ENCODE measurements at regions not wholly inside any gene's neighbourhood (a gene's known extent, or its start where the extent isn't known, plus 50 kb on each side); places are given as distances from the start of the nearest gene placed in this dataset.

- DNase-seq = no peak
Observed at GRCh38 chr10:42952931-42953683, 123.8 kb upstream of the RET start.

GRCh38 chr10:42953684-42954674 is 122.9 kb upstream of the RET start:
- no peak for DNase-seq

GRCh38 chr10:42954766-42955492 is 121.9 kb upstream of the RET start:
- DNase-seq = no peak

GRCh38 chr10:42955493-42955889 is 121.4 kb upstream of the RET start:
- no peak for DNase-seq

- DNase-seq = no peak
Observed at GRCh38 chr10:42956045-42956444, 120.8 kb upstream of the RET start.

GRCh38 chr10:42958142-42958868 is 118.6 kb upstream of the RET start:
- no peak for DNase-seq

- DNase-seq = no peak
Observed at GRCh38 chr10:42959833-42960232, 117.0 kb upstream of the RET start.

- no peak for DNase-seq
Observed at GRCh38 chr10:42960491-42960990, 116.3 kb upstream of the RET start.

GRCh38 chr10:42960991-42961795 is 115.7 kb upstream of the RET start:
- peak; percentile 41 for DNase-seq

- no peak for DNase-seq
Observed at GRCh38 chr10:42961796-42962109, 115.1 kb upstream of the RET start.

- peak; percentile 63 for DNase-seq
Observed at GRCh38 chr10:42962110-42962901, 114.6 kb upstream of the RET start.

- no peak for DNase-seq
Observed at GRCh38 chr10:42962902-42963231, 114.0 kb upstream of the RET start.

GRCh38 chr10:42963312-42963711 is 113.6 kb upstream of the RET start:
- no peak for DNase-seq

GRCh38 chr10:42969147-42969546 is 107.7 kb upstream of the RET start:
- no peak for DNase-seq

GRCh38 chr10:42969909-42970308 is 107.0 kb upstream of the RET start:
- no peak for DNase-seq

GRCh38 chr10:42970451-42971250 is 106.2 kb upstream of the RET start:
- no peak for DNase-seq

GRCh38 chr10:42971251-42971599 is 105.6 kb upstream of the RET start:
- no peak for DNase-seq

GRCh38 chr10:42972946-42973345 is 103.9 kb upstream of the RET start:
- DNase-seq = no peak

- no peak for DNase-seq
Observed at GRCh38 chr10:42973411-42973810, 103.5 kb upstream of the RET start.

Data from hindlimb muscle (tissue), 1 donor.